H1 (cell line): ENCODE measurements at regions not wholly inside any gene's neighbourhood (a gene's known extent, or its start where the extent isn't known, plus 50 kb on each side); places are given as distances from the start of the nearest gene placed in this dataset.

ENCODE experiments used
- CTCF ChIA-PET: fragments of 300-600 bp; sonication (Branson Sonifier 250); formaldehyde crosslinking; loops from one replicate; lab custom pipeline; 2021; ENCODE audit not compliant: partially characterized antibody; lab: Charles Lee
- POLR2A ChIA-PET: fragments of 300-600 bp; sonication (Branson Sonifier 250); formaldehyde crosslinking; loops from one replicate; lab custom pipeline; 2021; ENCODE audit warnings: inconsistent platforms; ENCODE audit not compliant: partially characterized antibody; lab: Charles Lee
- DNase-seq, 2 experiments: peaks; one replicate each; pipeline versions ENCODE4 v3.0.0 to v3.0.0-alpha.2; 2010 to 2022; ENCODE audit warnings: low spot score in 2 of 2, low read depth in 1 of 2, mixed read lengths in 1 of 2
- FAIRE-seq: peaks from 2 replicates; lab custom pipeline; 2011; peaks lifted over from hg19 to GRCh38; lab: Jason Lieb, UNC
- H2AFZ ChIP-seq: 2 replicates; pipeline ENCODE4 v1.8.1; 2012; ENCODE audit warnings: low read length, inconsistent platforms
- H2AK5ac ChIP-seq: 2 replicates; pipeline ENCODE4 v1.6.1; 2013; ENCODE audit warnings: low read depth, low read length
- H2BK120ac ChIP-seq: replicated peaks from 2 replicates; pipeline ENCODE3; 2013; ENCODE audit warnings: low read depth, low read length, inconsistent platforms
- H2BK12ac ChIP-seq: 2 replicates; pipeline ENCODE4 v1.6.1; 2013; ENCODE audit warnings: low read depth, low read length
- H2BK15ac ChIP-seq: 2 replicates; pipeline ENCODE4 v1.6.1; 2013; ENCODE audit warnings: low read length
- H2BK20ac ChIP-seq: 2 replicates; pipeline ENCODE4 v1.6.1; 2013; ENCODE audit warnings: low read length
- H2BK5ac ChIP-seq: 2 replicates; pipeline ENCODE4 v1.6.1; 2013; ENCODE audit warnings: low read depth, low read length
- H3K14ac ChIP-seq: 2 replicates; pipeline ENCODE4 v1.6.1; 2013; ENCODE audit warnings: inconsistent platforms; ENCODE audit not compliant: insufficient read length
- H3K18ac ChIP-seq: 2 replicates; pipeline ENCODE4 v1.6.1; 2013; ENCODE audit warnings: low read length; ENCODE audit errors: extremely low read depth
- H3K23ac ChIP-seq: 2 replicates; pipeline ENCODE4 v1.6.1; 2013; ENCODE audit warnings: inconsistent platforms; ENCODE audit not compliant: insufficient read length
- H3K23me2 ChIP-seq: 2 replicates; pipeline ENCODE4 v1.6.1; 2013; ENCODE audit warnings: low read depth, low read length
- H3K27ac ChIP-seq: 2 replicates; pipeline ENCODE4 v1.6.1; 2011; ENCODE audit warnings: low read depth, low read length, inconsistent platforms
- H3K27me3 ChIP-seq, 4 experiments: replicated peaks in 1 of 4; 1 replicate in 1 of 4; 2 replicates in 3 of 4; pipeline versions ENCODE4 v1.6.1 to v1.8.1; 2011 to 2013; ENCODE audit warnings: low read length in 3 of 4, mild to moderate bottlenecking in 3 of 4, inconsistent platforms in 2 of 4, mixed read lengths in 2 of 4, moderate library complexity in 1 of 4; ENCODE audit not compliant: control insufficient read depth in 3 of 4, insufficient read depth in 3 of 4; ENCODE audit errors: extremely low read depth in 1 of 4
- H3K36me3 ChIP-seq, 4 experiments: 2 replicates each; pipeline versions ENCODE4 v1.6.1 to v1.8.1; 2011 to 2013; ENCODE audit warnings: mild to moderate bottlenecking in 4 of 4, low read length in 3 of 4, moderate library complexity in 2 of 4, control low read depth in 1 of 4, inconsistent platforms in 1 of 4; ENCODE audit not compliant: insufficient read depth in 4 of 4, control insufficient read depth in 2 of 4
- H3K4ac ChIP-seq: replicated peaks from 2 replicates; pipeline ENCODE3; 2013; ENCODE audit warnings: low read length, low read depth, mixed read lengths, inconsistent platforms; ENCODE audit not compliant: insufficient read length
- H3K4me1 ChIP-seq, 4 experiments: replicated peaks in 1 of 4; 1 replicate in 1 of 4; 2 replicates in 3 of 4; pipeline versions ENCODE4 v1.6.1 to v1.8.1; 2011 to 2013; ENCODE audit warnings: low read length in 3 of 4, inconsistent platforms in 2 of 4, mixed read lengths in 1 of 4; ENCODE audit not compliant: insufficient read depth in 4 of 4, control insufficient read depth in 3 of 4
- H3K4me2 ChIP-seq, 2 experiments: 2 replicates each; pipeline versions ENCODE4 v1.6.1 to v1.8.1; 2011 to 2013; ENCODE audit warnings: low read depth in 2 of 2, low read length in 2 of 2, control low read depth in 1 of 2, inconsistent platforms in 1 of 2, mild to moderate bottlenecking in 1 of 2; ENCODE audit not compliant: insufficient read depth in 1 of 2
- H3K4me3 ChIP-seq, 4 experiments: fragments of 200-600, 300-600 bp in 1 of 4; sonication (generic), shearing (Covaris generic), sonication (Bioruptor Twin) in 1 of 4; 2 replicates each; pipeline versions ENCODE4 v1.5.1 to v1.8.1; 2011 to 2016; ENCODE audit warnings: low read length in 4 of 4, low read depth in 3 of 4, control low read depth in 2 of 4, inconsistent platforms in 2 of 4, mild to moderate bottlenecking in 2 of 4, mixed read lengths in 1 of 4, moderate library complexity in 1 of 4; ENCODE audit not compliant: insufficient read depth in 2 of 4; ENCODE audit errors: extremely low read depth in 1 of 4
- H3K56ac ChIP-seq: replicated peaks from 2 replicates; pipeline ENCODE3; 2013; ENCODE audit warnings: low read depth, mild to moderate bottlenecking, mixed read lengths, low read length, inconsistent platforms; ENCODE audit not compliant: insufficient read length
- H3K79me1 ChIP-seq: 2 replicates; pipeline ENCODE4 v1.6.1; 2013; ENCODE audit warnings: low read depth, low read length, control low read depth
- H3K79me2 ChIP-seq, 2 experiments: 2 replicates each; pipeline versions ENCODE4 v1.6.1 to v1.8.1; 2012 to 2013; ENCODE audit warnings: low read length in 2 of 2, mild to moderate bottlenecking in 2 of 2, inconsistent platforms in 1 of 2; ENCODE audit not compliant: insufficient read depth in 2 of 2, control insufficient read depth in 1 of 2
- H3K9ac ChIP-seq, 4 experiments: replicated peaks in 1 of 4; 1 replicate in 1 of 4; 2 replicates in 3 of 4; pipeline versions ENCODE4 v1.6.1 to v1.8.1; 2011 to 2013; ENCODE audit warnings: low read depth in 3 of 4, low read length in 3 of 4, control low read depth in 2 of 4, mild to moderate bottlenecking in 2 of 4, moderate library complexity in 2 of 4, inconsistent platforms in 1 of 4; ENCODE audit errors: extremely low read depth in 1 of 4
- H3K9me3 ChIP-seq, 2 experiments: 2 replicates each; pipeline versions ENCODE4 v1.6.1 to v1.8.1; 2012 to 2013; ENCODE audit warnings: mild to moderate bottlenecking in 2 of 2, moderate library complexity in 2 of 2, control low read depth in 1 of 2, inconsistent platforms in 1 of 2, low read depth in 1 of 2, low read length in 1 of 2, mixed read lengths in 1 of 2; ENCODE audit not compliant: insufficient read depth in 2 of 2
- H4K20me1 ChIP-seq, 2 experiments: replicated peaks in 1 of 2; 2 replicates each; pipeline versions ENCODE3 to v1.8.1; 2011 to 2013; ENCODE audit warnings: inconsistent platforms in 2 of 2, low read length in 2 of 2, mild to moderate bottlenecking in 1 of 2; ENCODE audit not compliant: insufficient read depth in 2 of 2, control insufficient read depth in 1 of 2
- H4K5ac ChIP-seq: 2 replicates; pipeline ENCODE4 v1.6.1; 2013; ENCODE audit warnings: low read length, low read depth, mixed read lengths, inconsistent platforms; ENCODE audit not compliant: insufficient read length
- H4K8ac ChIP-seq: 2 replicates; pipeline ENCODE4 v1.8.0; 2013; ENCODE audit warnings: mild to moderate bottlenecking, moderate library complexity, low read length, inconsistent platforms; ENCODE audit not compliant: insufficient read depth; ENCODE audit errors: extremely low read depth
- H4K91ac ChIP-seq: replicated peaks from 2 replicates; pipeline ENCODE3; 2013; ENCODE audit warnings: low read length, mixed read lengths, inconsistent platforms; ENCODE audit not compliant: insufficient read length
- CBX5 ChIP-seq: fragments of 300-800, 300-1000 bp; sonication (generic); IDR thresholded peaks from 2 replicates; pipeline ENCODE4 v1.7.1; 2016; ENCODE audit warnings: antibody characterized with exemption, low read length, low read depth
- WGBS, 2 experiments: shearing (Covaris generic) in 1 of 2; methylation state at CpG; one replicate each; pipeline versions ENCODE4 v1.1.6 to v1.1.7; 2013 to 2015; ENCODE audit warnings: low lambda C conversion rate in 2 of 2, mixed read lengths in 2 of 2, inconsistent platforms in 1 of 2, low coverage in 1 of 2, missing lambda C conversion rate in 1 of 2; ENCODE audit not compliant: insufficient replicate concordance in 2 of 2, insufficient coverage in 1 of 2, insufficient read length in 1 of 2; ENCODE audit errors: extremely low coverage in 1 of 2, missing lambda C conversion rate in 1 of 2; 5-methylcytosine and 5-hydroxymethylcytosine counted together

- CTCF ChIA-PET = interaction anchor here (1.0 to 1.9 kb wide), 2 partner anchors 15 to 86 kb away, joined by 4 to 10 read pairs; no protein-coding TSS in a partner anchor
These were observed 204.7 kb downstream of the ZNF365 start for GRCh38 chr10:62578916-62579315.

More at GRCh38 chr10:62578916-62579315, 204.7 kb downstream of the ZNF365 start:
- Histone ChIP-seq H3K18ac (no peak overlapping the region), H3K79me2 (no peaks in the 10 kb centered on the region), H2BK15ac (no peak overlapping the region), H3K4me1 (no peaks in the 10 kb centered on the region), H3K27me3 (peaks cover 0 to 1% (median 0%) of the 10 kb centered on the region in 4 experiments; a peak in 2 of 7 replicates), H3K9me3 (no peaks in the 10 kb centered on the region), H3K56ac (no peak overlapping the region), H3K14ac (no peak overlapping the region), H3K27ac (no peak overlapping the region), H3K9ac (no peak overlapping the region), H3K4me2 (no peak overlapping the region), H2BK120ac (no peak overlapping the region), H2BK12ac (no peak overlapping the region), H3K79me1 (no peaks in the 10 kb centered on the region), H4K91ac (no peak overlapping the region), H3K4ac (no peak overlapping the region), H3K23ac (no peak overlapping the region), H2BK20ac (no peak overlapping the region), H2AK5ac (no peak overlapping the region), H4K20me1 (no peaks in the 10 kb centered on the region), H3K23me2 (no peaks in the 10 kb centered on the region), H4K8ac (no peak overlapping the region), H3K36me3 (no peaks in the 10 kb centered on the region), H2BK5ac (no peak overlapping the region), H2AFZ (no peak overlapping the region), H4K5ac (no peak overlapping the region), H3K4me3 (no peak overlapping the region)
- no peak for TF ChIP-seq CBX5
- WGBS, 2 experiments = 100% methylated on average over 1 of the region's 1 CpG; no CpG with 5 or more reads in 1 of the 2 experiments
- FAIRE-seq (no peak), DNase-seq (no peak)
- POLR2A ChIA-PET = no interaction called here
